Activated CD4-positive, alpha-beta memory T cell treated with anti-CD3 and anti-CD28 coated beads, Interleukin-2, amount 10 ng/mL, durations not matched to agents 7 days and 5 days (primary cell): ENCODE measurements at regions not wholly inside any gene's neighbourhood (a gene's known extent, or its start where the extent isn't known, plus 50 kb on each side); places are given as distances from the start of the nearest gene placed in this dataset.

Experiments
- CTCF ChIA-PET: fragments of 350-600 bp; sonication (Branson Sonifier 250); formaldehyde crosslinking; loops from one replicate; lab custom pipeline; 2021; ENCODE audit warnings: antibody characterized with exemption, inconsistent platforms; lab: Charles Lee
- POLR2A ChIA-PET: fragments of 350-600 bp; sonication (Branson Sonifier 250); formaldehyde crosslinking; loops from one replicate; lab custom pipeline; 2021; ENCODE audit warnings: antibody characterized with exemption; lab: Charles Lee
- DNase-seq: peaks from one replicate; pipeline ENCODE4 v3.0.0-alpha.2; 2020
- H3K27ac Mint-ChIP-seq: one replicate; pipeline ENCODE4 v1.8.0; 2021; ENCODE audit warnings: mild to moderate bottlenecking, mixed read lengths
- H3K27me3 Mint-ChIP-seq: one replicate; pipeline ENCODE4 v1.8.0; 2021; ENCODE audit warnings: mixed read lengths
- H3K36me3 Mint-ChIP-seq: one replicate; pipeline ENCODE4 v1.8.0; 2021; ENCODE audit warnings: low read depth, mixed read lengths
- H3K4me1 Mint-ChIP-seq: one replicate; pipeline ENCODE4 v1.8.0; 2021; ENCODE audit warnings: mixed read lengths
- H3K4me3 Mint-ChIP-seq: one replicate; pipeline ENCODE4 v1.8.0; 2021; ENCODE audit warnings: mild to moderate bottlenecking, mixed read lengths
- H3K9me3 Mint-ChIP-seq: one replicate; pipeline ENCODE4 v1.8.0; 2021; ENCODE audit warnings: mixed read lengths

GRCh38 chr6:91498576-91498975 is 911.7 kb upstream of the MAP3K7 start:
- Mint-ChIP-seq H3K27ac (no peak overlapping the region), H3K4me3 (no peak overlapping the region), H3K27me3 (no peaks in the 10 kb centered on the region), H3K9me3 (no peaks in the 10 kb centered on the region), H3K36me3 (no peaks in the 10 kb centered on the region), H3K4me1 (no peaks in the 10 kb centered on the region)
- no peak for DNase-seq
- POLR2A ChIA-PET: no interaction called here
- CTCF ChIA-PET: no interaction called here

- no peaks in the 10 kb centered on the region for H3K36me3 Mint-ChIP-seq
- ChIA-PET POLR2A (no interaction called here), CTCF (no interaction called here)
- H3K4me3 Mint-ChIP-seq: no peak overlapping the region
- DNase-seq: no peak
- no peaks in the 10 kb centered on the region for H3K4me1 Mint-ChIP-seq
- H3K27me3 Mint-ChIP-seq: no peaks in the 10 kb centered on the region
- H3K27ac Mint-ChIP-seq: no peak overlapping the region
- no peaks in the 10 kb centered on the region for H3K9me3 Mint-ChIP-seq
Measured at GRCh38 chr6:91497770-91498169, 910.9 kb upstream of the MAP3K7 start.

GRCh38 chr6:91490671-91491301 is 903.9 kb upstream of the MAP3K7 start:
- Mint-ChIP-seq H3K9me3 (no peaks in the 10 kb centered on the region), H3K36me3 (no peaks in the 10 kb centered on the region), H3K27ac (no peak overlapping the region), H3K4me3 (no peak overlapping the region), H3K27me3 (no peaks in the 10 kb centered on the region), H3K4me1 (no peaks in the 10 kb centered on the region)
- ChIA-PET CTCF (no interaction called here), POLR2A (no interaction called here)
- no peak for DNase-seq

- ChIA-PET CTCF (no interaction called here), POLR2A (no interaction called here)
- H3K4me3 Mint-ChIP-seq: no peak overlapping the region
- no peak for DNase-seq
- no peaks in the 10 kb centered on the region for H3K27me3 Mint-ChIP-seq
- no peak overlapping the region for H3K27ac Mint-ChIP-seq
- no peaks in the 10 kb centered on the region for H3K4me1 Mint-ChIP-seq
- no peaks in the 10 kb centered on the region for H3K36me3 Mint-ChIP-seq
- no peaks in the 10 kb centered on the region for H3K9me3 Mint-ChIP-seq
Measured at GRCh38 chr6:91487696-91488392, 901.0 kb upstream of the MAP3K7 start.

GRCh38 chr6:91486200-91486599 is 899.3 kb upstream of the MAP3K7 start:
- H3K4me3 Mint-ChIP-seq: no peak overlapping the region
- H3K27me3 Mint-ChIP-seq: no peaks in the 10 kb centered on the region
- H3K9me3 Mint-ChIP-seq: no peaks in the 10 kb centered on the region
- CTCF ChIA-PET: no interaction called here
- no peak overlapping the region for H3K27ac Mint-ChIP-seq
- DNase-seq: no peak
- POLR2A ChIA-PET: no interaction called here
- no peaks in the 10 kb centered on the region for H3K4me1 Mint-ChIP-seq
- no peaks in the 10 kb centered on the region for H3K36me3 Mint-ChIP-seq

GRCh38 chr6:91485047-91485446 is 898.2 kb upstream of the MAP3K7 start:
- H3K4me1 Mint-ChIP-seq: no peaks in the 10 kb centered on the region
- H3K4me3 Mint-ChIP-seq: no peak overlapping the region
- DNase-seq: no peak
- H3K27ac Mint-ChIP-seq: no peak overlapping the region
- ChIA-PET POLR2A (no interaction called here), CTCF (no interaction called here)
- H3K9me3 Mint-ChIP-seq: no peaks in the 10 kb centered on the region
- H3K27me3 Mint-ChIP-seq: no peaks in the 10 kb centered on the region
- H3K36me3 Mint-ChIP-seq: no peaks in the 10 kb centered on the region

- ChIA-PET POLR2A (no interaction called here), CTCF (no interaction called here)
- Mint-ChIP-seq H3K27me3 (no peaks in the 10 kb centered on the region), H3K36me3 (no peaks in the 10 kb centered on the region), H3K4me3 (no peak overlapping the region), H3K9me3 (no peaks in the 10 kb centered on the region), H3K27ac (no peak overlapping the region), H3K4me1 (no peaks in the 10 kb centered on the region)
- no peak for DNase-seq
Measured at GRCh38 chr6:91483415-91484105, 896.7 kb upstream of the MAP3K7 start.

- no peaks in the 10 kb centered on the region for H3K9me3 Mint-ChIP-seq
- H3K36me3 Mint-ChIP-seq: no peaks in the 10 kb centered on the region
- H3K4me3 Mint-ChIP-seq: no peak overlapping the region
- no peaks in the 10 kb centered on the region for H3K4me1 Mint-ChIP-seq
- H3K27me3 Mint-ChIP-seq: no peaks in the 10 kb centered on the region
- ChIA-PET CTCF (no interaction called here), POLR2A (no interaction called here)
- DNase-seq: no peak
- no peak overlapping the region for H3K27ac Mint-ChIP-seq
Measured at GRCh38 chr6:91482498-91482897, 895.6 kb upstream of the MAP3K7 start.

GRCh38 chr6:91480402-91480801 is 893.5 kb upstream of the MAP3K7 start:
- H3K27ac Mint-ChIP-seq: no peak overlapping the region
- H3K4me1 Mint-ChIP-seq: no peaks in the 10 kb centered on the region
- POLR2A ChIA-PET: no interaction called here
- no peaks in the 10 kb centered on the region for H3K9me3 Mint-ChIP-seq
- H3K27me3 Mint-ChIP-seq: no peaks in the 10 kb centered on the region
- no peak for DNase-seq
- no peaks in the 10 kb centered on the region for H3K36me3 Mint-ChIP-seq
- H3K4me3 Mint-ChIP-seq: no peak overlapping the region
- CTCF ChIA-PET: no interaction called here

- H3K4me1 Mint-ChIP-seq: no peaks in the 10 kb centered on the region
- no peak overlapping the region for H3K4me3 Mint-ChIP-seq
- H3K27ac Mint-ChIP-seq: no peak overlapping the region
- no peaks in the 10 kb centered on the region for H3K9me3 Mint-ChIP-seq
- ChIA-PET POLR2A (no interaction called here), CTCF (no interaction called here)
- DNase-seq: no peak
- no peaks in the 10 kb centered on the region for H3K36me3 Mint-ChIP-seq
- no peaks in the 10 kb centered on the region for H3K27me3 Mint-ChIP-seq
Measured at GRCh38 chr6:91477688-91478087, 890.8 kb upstream of the MAP3K7 start.

- ChIA-PET POLR2A (no interaction called here), CTCF (no interaction called here)
- no peaks in the 10 kb centered on the region for H3K9me3 Mint-ChIP-seq
- H3K4me3 Mint-ChIP-seq: no peak overlapping the region
- H3K4me1 Mint-ChIP-seq: no peaks in the 10 kb centered on the region
- no peak overlapping the region for H3K27ac Mint-ChIP-seq
- no peaks in the 10 kb centered on the region for H3K36me3 Mint-ChIP-seq
- no peaks in the 10 kb centered on the region for H3K27me3 Mint-ChIP-seq
- DNase-seq: no peak
Measured at GRCh38 chr6:91476000-91476399, 889.1 kb upstream of the MAP3K7 start.

GRCh38 chr6:91465393-91465792 is 878.5 kb upstream of the MAP3K7 start:
- H3K27me3 Mint-ChIP-seq: no peaks in the 10 kb centered on the region
- H3K4me1 Mint-ChIP-seq: no peaks in the 10 kb centered on the region
- no peak overlapping the region for H3K4me3 Mint-ChIP-seq
- ChIA-PET POLR2A (no interaction called here), CTCF (no interaction called here)
- no peaks in the 10 kb centered on the region for H3K36me3 Mint-ChIP-seq
- H3K9me3 Mint-ChIP-seq: no peaks in the 10 kb centered on the region
- no peak overlapping the region for H3K27ac Mint-ChIP-seq
- no peak for DNase-seq

GRCh38 chr6:91464718-91465117 is 877.8 kb upstream of the MAP3K7 start:
- no peaks in the 10 kb centered on the region for H3K36me3 Mint-ChIP-seq
- CTCF ChIA-PET: no interaction called here
- no peak for DNase-seq
- H3K27me3 Mint-ChIP-seq: no peaks in the 10 kb centered on the region
- H3K4me3 Mint-ChIP-seq: no peak overlapping the region
- H3K27ac Mint-ChIP-seq: no peak overlapping the region
- no peaks in the 10 kb centered on the region for H3K4me1 Mint-ChIP-seq
- no peaks in the 10 kb centered on the region for H3K9me3 Mint-ChIP-seq
- POLR2A ChIA-PET: no interaction called here

- no peaks in the 10 kb centered on the region for H3K4me1 Mint-ChIP-seq
- no peaks in the 10 kb centered on the region for H3K27me3 Mint-ChIP-seq
- ChIA-PET POLR2A (no interaction called here), CTCF (no interaction called here)
- no peak overlapping the region for H3K4me3 Mint-ChIP-seq
- H3K27ac Mint-ChIP-seq: no peak overlapping the region
- H3K36me3 Mint-ChIP-seq: no peaks in the 10 kb centered on the region
- no peak for DNase-seq
- H3K9me3 Mint-ChIP-seq: no peaks in the 10 kb centered on the region
Measured at GRCh38 chr6:91464201-91464600, 877.3 kb upstream of the MAP3K7 start.
